Lower lobe of right lung (tissue), 2 donors: ENCODE measurements at regions not wholly inside any gene's neighbourhood (a gene's known extent, or its start where the extent isn't known, plus 50 kb on each side); places are given as distances from the start of the nearest gene placed in this dataset.
"Not testable (repeated sequence)": the region's sequence is repeated elsewhere in the genome, so short reads cannot be mapped to it uniquely, and the experiment has no call there.

Experiments used
- ATAC-seq, 2 donors: fragments of 200-7000 bp; cut with Tn5 transposase; one replicate each; pipeline ENCODE4 v1.9.1; 2020 to 2022; ENCODE audit warnings: mild to moderate bottlenecking in 2 of 2, moderate library complexity in 2 of 2
- DNase-seq: peaks from one replicate; pipeline ENCODE4 v3.0.0-alpha.2; 2020
- H3K27ac ChIP-seq: fragments of 200-600 bp; one replicate; pipeline ENCODE4 v1.8.0; 2022
- H3K27me3 ChIP-seq: fragments of 200-600 bp; one replicate; pipeline ENCODE4 v1.8.0; 2022; ENCODE audit warnings: low read depth
- H3K36me3 ChIP-seq: fragments of 200-600 bp; one replicate; pipeline ENCODE4 v1.8.0; 2022; ENCODE audit warnings: mild to moderate bottlenecking
- H3K4me1 ChIP-seq: fragments of 200-600 bp; one replicate; pipeline ENCODE4 v1.8.0; 2022
- H3K4me3 ChIP-seq: fragments of 200-600 bp; one replicate; pipeline ENCODE4 v1.8.0; 2022; ENCODE audit warnings: mild to moderate bottlenecking
- H3K9me3 ChIP-seq: fragments of 200-600 bp; one replicate; pipeline ENCODE4 v1.8.0; 2022
- CTCF ChIP-seq: fragments of 200-600 bp; IDR thresholded peaks from one replicate; pipeline ENCODE4 v1.8.0; 2022; ENCODE audit warnings: antibody characterized with exemption, mild to moderate bottlenecking
- intact Hi-C: fragments of 100-400 bp; cut with DNase I; formaldehyde crosslinking; loops from one replicate; pipeline ENCODE4 v1.11.0; 2022
- donor health status: DM: no; HTN: yes; CAD: no; lungs with severe emphysema.

- no peak overlapping the region for H3K27ac ChIP-seq
- H3K4me3 ChIP-seq: no peak overlapping the region
- H3K36me3 ChIP-seq: no peaks in the 10 kb centered on the region
- no peak for TF ChIP-seq CTCF
- ATAC-seq (no peak), DNase-seq (no peak)
- no peaks in the 10 kb centered on the region for H3K9me3 ChIP-seq
- intact Hi-C loops: no loop called here
- H3K27me3 ChIP-seq: no peaks in the 10 kb centered on the region
- H3K4me1 ChIP-seq: no peaks in the 10 kb centered on the region
Measured at GRCh38 chr1:199832451-199832850, 195.1 kb upstream of the NR5A2 start.

- DNase-seq (no peak), ATAC-seq (no peak)
- H3K4me1 ChIP-seq: no peaks in the 10 kb centered on the region
- H3K36me3 ChIP-seq: no peaks in the 10 kb centered on the region
- no peaks in the 10 kb centered on the region for H3K9me3 ChIP-seq
- TF ChIP-seq CTCF: no peak
- no peak overlapping the region for H3K4me3 ChIP-seq
- no peak overlapping the region for H3K27ac ChIP-seq
- intact Hi-C loops: no loop called here
- no peaks in the 10 kb centered on the region for H3K27me3 ChIP-seq
Measured at GRCh38 chr1:199834711-199835110, 192.8 kb upstream of the NR5A2 start.

- no peaks in the 10 kb centered on the region for H3K4me1 ChIP-seq
- H3K9me3 ChIP-seq: no peaks in the 10 kb centered on the region
- no peak overlapping the region for H3K27ac ChIP-seq
- no peaks in the 10 kb centered on the region for H3K36me3 ChIP-seq
- no peak for DNase-seq
- intact Hi-C loops: no loop called here
- no peak overlapping the region for H3K4me3 ChIP-seq
- no peaks in the 10 kb centered on the region for H3K27me3 ChIP-seq
- no peak for ATAC-seq
- no peak for TF ChIP-seq CTCF
Measured at GRCh38 chr1:199836430-199836829, 191.1 kb upstream of the NR5A2 start.

GRCh38 chr1:199837321-199837720 lies 190.2 kb upstream of the NR5A2 start:
- H3K36me3 ChIP-seq: no peaks in the 10 kb centered on the region
- no peak for TF ChIP-seq CTCF
- intact Hi-C loops: no loop called here
- no peak overlapping the region for H3K27ac ChIP-seq
- no peaks in the 10 kb centered on the region for H3K27me3 ChIP-seq
- ATAC-seq: no peak
- H3K4me3 ChIP-seq: no peak overlapping the region
- H3K4me1 ChIP-seq: no peaks in the 10 kb centered on the region
- DNase-seq: no peak
- no peaks in the 10 kb centered on the region for H3K9me3 ChIP-seq

GRCh38 chr1:199839608-199840007 lies 187.9 kb upstream of the NR5A2 start:
- ATAC-seq, H3K36me3 ChIP-seq, H3K27me3 ChIP-seq, H3K27ac ChIP-seq, H3K9me3 ChIP-seq, H3K4me1 ChIP-seq, H3K4me3 ChIP-seq, DNase-seq, intact Hi-C loops: not testable (repeated sequence)

- H3K27ac ChIP-seq, intact Hi-C loops, H3K4me3 ChIP-seq, H3K36me3 ChIP-seq, ATAC-seq, H3K27me3 ChIP-seq, H3K9me3 ChIP-seq, H3K4me1 ChIP-seq, DNase-seq: not testable (repeated sequence)
Measured at GRCh38 chr1:199843096-199843495, 184.4 kb upstream of the NR5A2 start.

GRCh38 chr1:199843861-199844260 lies 183.6 kb upstream of the NR5A2 start:
- Histone ChIP-seq H3K27ac (no peak overlapping the region), H3K4me3 (no peak overlapping the region), H3K27me3 (no peaks in the 10 kb centered on the region), H3K9me3 (no peaks in the 10 kb centered on the region), H3K36me3 (no peaks in the 10 kb centered on the region), H3K4me1 (no peaks in the 10 kb centered on the region)
- intact Hi-C loops: no loop called here
- ATAC-seq (no peak), DNase-seq (no peak)
- no peak for TF ChIP-seq CTCF
